ENCODE measurements at regions not wholly inside any gene's neighbourhood (a gene's known extent, or its start where the extent isn't known, plus 50 kb on each side); places are given as distances from the start of the nearest gene placed in this dataset.

GRCh38 chr10:125510998-125511397 is 172.0 kb downstream of the TEX36 start:
- TF ChIP-seq ELF1 (IDR thresholded peaks at IDR 0.05; ENCODE audit: borderline replicate concordance, low read depth) (no peak), REST (IDR thresholded peaks at IDR 0.05; ENCODE audit: low read depth) (no peak), POLR2A (IDR thresholded peaks at IDR 0.05; ENCODE audit: borderline replicate concordance, extremely low read depth, insufficient read depth, insufficient read length) (no peak), MAX (IDR thresholded peaks at IDR 0.05) (no peak), CTCF (IDR thresholded peaks at IDR 0.05 in 2 of 3, conservative IDR thresholded peaks at IDR 0.05 in 1 of 3; ENCODE audit: borderline replicate concordance in 1 of 3, insufficient read depth in 1 of 3, low read depth in 2 of 3, low read length in 2 of 3) (no peak), EZH2 (IDR thresholded peaks at IDR 0.05) (no peak)

Data from HCT116 (cell line).